ENCODE measurements at regions not wholly inside any gene's neighbourhood (a gene's known extent, or its start where the extent isn't known, plus 50 kb on each side); places are given as distances from the start of the nearest gene placed in this dataset.

GRCh38 chr5:32504329-32504988 lies 59.9 kb upstream of the ZFR start:
- intact Hi-C loops (cut with micrococcal nuclease): no loop called here

- intact Hi-C loops (cut with micrococcal nuclease): no loop called here
Measured at GRCh38 chr5:32503261-32503660, 58.7 kb upstream of the ZFR start.

GRCh38 chr5:32501071-32502002 lies 56.8 kb upstream of the ZFR start:
- intact Hi-C loops (cut with micrococcal nuclease): no loop called here

- intact Hi-C loops (cut with micrococcal nuclease): no loop called here
Measured at GRCh38 chr5:32500181-32500580, 55.6 kb upstream of the ZFR start.

- intact Hi-C loops (cut with micrococcal nuclease): no loop called here
Measured at GRCh38 chr5:32499261-32499660, 54.7 kb upstream of the ZFR start.

- intact Hi-C loops (cut with micrococcal nuclease): no loop called here
Measured at GRCh38 chr5:32498484-32498883, 53.9 kb upstream of the ZFR start.

- intact Hi-C loops (cut with micrococcal nuclease): no loop called here
Measured at GRCh38 chr5:32496104-32496503, 51.6 kb upstream of the ZFR start.

GRCh38 chr5:32494827-32495226 lies 50.3 kb upstream of the ZFR start:
- intact Hi-C loops (cut with micrococcal nuclease): no loop called here
